Calu3 (cell line): ENCODE measurements at regions not wholly inside any gene's neighbourhood (a gene's known extent, or its start where the extent isn't known, plus 50 kb on each side); places are given as distances from the start of the nearest gene placed in this dataset.
"Not testable (repeated sequence)": the region's sequence is repeated elsewhere in the genome, so short reads cannot be mapped to it uniquely, and the experiment has no call there.

Source experiments
- BruUV-seq: library from RNA; stranded (reverse); fragments of 400-500 nt; replicated peaks from 2 replicates; lab custom pipeline; 2021; lab: Mats Ljungman, UMichigan
- CTCF ChIA-PET: fragments of 300-600 bp; sonication (Branson Sonifier 250); formaldehyde crosslinking; loops from one replicate; lab custom pipeline; 2022; ENCODE audit warnings: antibody characterized with exemption; lab: Charles Lee
- DNase-seq: peaks from one replicate; pipeline ENCODE4 v3.0.0; 2022
- H3K27ac Mint-ChIP-seq: one replicate; pipeline ENCODE4 v1.8.0; 2022; ENCODE audit warnings: mixed read lengths; ENCODE audit not compliant: unreplicated experiment
- H3K27me3 Mint-ChIP-seq: one replicate; pipeline ENCODE4 v1.8.0; 2022; ENCODE audit warnings: mixed read lengths; ENCODE audit not compliant: unreplicated experiment
- H3K36me3 Mint-ChIP-seq: one replicate; pipeline ENCODE4 v1.8.0; 2022; ENCODE audit warnings: mild to moderate bottlenecking, moderate library complexity, mixed read lengths; ENCODE audit not compliant: insufficient read depth, unreplicated experiment
- H3K4me1 Mint-ChIP-seq: one replicate; pipeline ENCODE4 v1.8.0; 2022; ENCODE audit warnings: mild to moderate bottlenecking, low read depth, mixed read lengths; ENCODE audit not compliant: unreplicated experiment
- H3K4me3 Mint-ChIP-seq: one replicate; pipeline ENCODE4 v1.8.0; 2022; ENCODE audit warnings: mild to moderate bottlenecking, low read depth, moderate library complexity, mixed read lengths; ENCODE audit not compliant: unreplicated experiment
- H3K9me3 Mint-ChIP-seq: one replicate; pipeline ENCODE4 v1.8.0; 2022; ENCODE audit warnings: low read depth, mixed read lengths; ENCODE audit not compliant: unreplicated experiment
- CTCF ChIP-seq: fragments of 200-600 bp; IDR thresholded peaks from one replicate; pipeline ENCODE4 v1.8.0; 2022; ENCODE audit warnings: antibody characterized with exemption; ENCODE audit not compliant: unreplicated experiment
- intact Hi-C: fragments of 100-400 bp; cut with micrococcal nuclease; formaldehyde crosslinking; loops from one replicate; pipeline ENCODE4 v1.10.0; 2022; ENCODE audit not compliant: unreplicated experiment

GRCh38 chr4:169934794-169935429, 91.3 kb downstream of the MFAP3L start:
- intact Hi-C loops, result no loop called here
- CTCF ChIA-PET, result no interaction called here
- H3K27ac Mint-ChIP-seq, result no peak overlapping the region

GRCh38 chr4:169933531-169933930, 92.7 kb downstream of the MFAP3L start:
- Mint-ChIP-seq H3K27ac (no peak overlapping the region), H3K27me3 (no peaks in the 10 kb centered on the region), H3K4me3 (no peak overlapping the region), H3K36me3 (no peaks in the 10 kb centered on the region), H3K9me3 (no peaks in the 10 kb centered on the region), H3K4me1 (peaks cover 7% of the 10 kb centered on the region)
- CTCF ChIA-PET, result no interaction called here
- no TSS peak for BruUV-seq
- no peak for DNase-seq
- no peak for TF ChIP-seq CTCF
- intact Hi-C loops, result no loop called here

More at GRCh38 chr4:169934794-169935429, 91.3 kb downstream of the MFAP3L start:
- no TSS peak for BruUV-seq
- Mint-ChIP-seq H3K27me3 (no peaks in the 10 kb centered on the region), H3K4me3 (no peak overlapping the region), H3K9me3 (no peaks in the 10 kb centered on the region), H3K4me1 (peaks cover 7% of the 10 kb centered on the region), H3K36me3 (no peaks in the 10 kb centered on the region)
- no peak for DNase-seq
- no peak for TF ChIP-seq CTCF

GRCh38 chr4:169931964-169932363, 94.2 kb downstream of the MFAP3L start:
- Mint-ChIP-seq H3K36me3 (no peaks in the 10 kb centered on the region), H3K4me3 (no peak overlapping the region), H3K4me1 (peaks cover 7% of the 10 kb centered on the region), H3K9me3 (no peaks in the 10 kb centered on the region), H3K27ac (no peak overlapping the region), H3K27me3 (no peaks in the 10 kb centered on the region)
- TF ChIP-seq CTCF, result no peak
- DNase-seq, result no peak
- BruUV-seq, result no TSS peak
- intact Hi-C loops, result no loop called here
- CTCF ChIA-PET, result interaction anchor here (0.6 kb wide), 1 partner anchor 19 kb away, joined by 3 read pairs; no protein-coding TSS in a partner anchor

GRCh38 chr4:169930755-169931154, 95.4 kb downstream of the MFAP3L start:
- H3K27ac Mint-ChIP-seq, H3K9me3 Mint-ChIP-seq, BruUV-seq, H3K27me3 Mint-ChIP-seq, DNase-seq, CTCF ChIA-PET, H3K4me1 Mint-ChIP-seq, intact Hi-C loops, H3K4me3 Mint-ChIP-seq, H3K36me3 Mint-ChIP-seq: not testable (repeated sequence)

- CTCF ChIA-PET, result no interaction called here
- Mint-ChIP-seq H3K4me3 (no peak overlapping the region), H3K4me1 (no peaks in the 10 kb centered on the region), H3K36me3 (no peaks in the 10 kb centered on the region), H3K27me3 (no peaks in the 10 kb centered on the region), H3K27ac (no peak overlapping the region), H3K9me3 (no peaks in the 10 kb centered on the region)
- intact Hi-C loops, result no loop called here
- DNase-seq, result no peak
- BruUV-seq, result no TSS peak
- TF ChIP-seq CTCF, result no peak
These were observed 98.9 kb downstream of the MFAP3L start for GRCh38 chr4:169927280-169927679.
